Embryonic facial prominence (tissue), 1 donor: ENCODE measurements at regions not wholly inside any gene's neighbourhood (a gene's known extent, or its start where the extent isn't known, plus 50 kb on each side); places are given as distances from the start of the nearest gene placed in this dataset.

Experiments used
- DNase-seq: peaks from one replicate; pipeline ENCODE4 v3.0.0-alpha.2; 2016; ENCODE audit errors: extremely low spot score

DNA sequence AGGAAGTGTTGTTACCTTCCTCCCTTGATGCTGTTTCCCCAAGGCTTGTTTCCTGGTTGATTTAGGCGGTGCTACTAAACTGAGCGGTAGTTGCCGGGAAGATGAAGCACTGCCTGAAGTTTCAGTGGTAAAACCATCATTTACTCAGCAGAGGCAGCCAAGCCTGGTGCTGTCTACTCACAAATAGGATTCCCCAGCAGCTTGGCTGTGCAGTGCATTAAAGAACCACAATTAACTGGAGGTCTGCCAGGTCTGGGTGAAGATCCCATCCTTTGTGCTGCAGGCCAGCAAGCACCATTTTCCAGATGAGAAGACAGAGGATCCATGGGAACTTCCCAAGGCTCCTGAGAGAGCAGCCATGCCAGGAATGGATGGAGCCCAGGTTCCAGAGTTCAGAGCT, 231.9 kb upstream of the E2F8 start:
- DNase-seq, result no peak

DNA sequence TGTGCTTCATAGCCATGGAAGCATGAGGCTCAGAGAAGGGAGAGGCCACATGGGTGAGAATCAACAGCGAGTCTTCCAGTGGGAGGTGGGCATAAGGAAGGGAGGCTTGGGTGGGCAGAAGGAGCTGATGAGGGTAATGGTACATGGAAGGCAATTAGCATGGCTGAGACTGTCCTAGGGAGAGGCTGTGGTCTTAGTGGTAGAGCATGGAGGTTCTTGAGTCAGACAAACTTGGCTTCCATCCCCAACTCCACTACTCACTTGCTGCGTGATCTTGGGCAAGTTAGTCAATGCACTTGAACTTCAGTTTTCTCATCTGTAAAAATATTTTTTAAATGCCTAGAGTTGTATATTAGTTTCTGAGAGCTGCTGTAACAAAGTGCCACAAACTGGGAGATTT, 227.2 kb upstream of the E2F8 start:
- no peak for DNase-seq

DNA sequence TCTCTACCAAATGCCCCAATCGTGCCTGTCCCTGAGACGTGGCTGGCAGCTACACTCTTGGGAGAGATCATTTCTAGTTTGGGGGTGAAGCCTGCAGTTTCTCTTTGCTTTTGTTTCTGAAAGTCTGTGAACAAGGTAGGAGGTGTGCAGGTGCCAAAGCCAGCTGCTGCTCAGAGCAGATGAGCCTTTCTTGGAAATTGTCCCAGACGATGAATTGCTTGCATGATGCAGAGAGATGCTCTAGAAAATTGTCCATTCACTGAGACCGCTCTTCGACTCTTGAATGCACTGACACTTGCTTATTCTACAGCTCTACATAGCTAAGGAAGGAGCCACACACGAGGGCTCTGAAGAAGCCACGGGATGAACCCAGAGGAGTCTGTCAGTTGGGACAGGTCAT, 225.6 kb upstream of the E2F8 start:
- DNase-seq, result no peak

DNA sequence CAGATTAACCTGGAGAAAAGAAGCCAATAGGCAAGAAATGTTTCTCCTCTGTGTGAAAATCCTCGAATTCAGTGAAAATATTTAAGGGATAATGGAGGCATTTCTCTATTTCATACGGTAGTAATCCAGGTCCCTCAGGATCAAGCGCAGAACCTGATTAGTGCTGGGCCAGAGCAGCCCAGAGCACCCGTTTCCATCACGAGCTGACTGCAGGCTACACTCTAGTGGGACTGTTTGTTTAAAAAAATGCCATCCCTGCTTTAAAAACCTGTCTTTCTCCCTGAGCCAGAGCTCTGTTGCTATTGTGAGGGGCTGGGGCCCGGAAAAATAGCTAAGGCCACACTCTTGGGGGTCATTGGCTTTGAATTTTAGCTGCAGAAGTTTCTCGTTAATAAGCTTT, 223.2 kb upstream of the E2F8 start:
- no peak for DNase-seq

DNA sequence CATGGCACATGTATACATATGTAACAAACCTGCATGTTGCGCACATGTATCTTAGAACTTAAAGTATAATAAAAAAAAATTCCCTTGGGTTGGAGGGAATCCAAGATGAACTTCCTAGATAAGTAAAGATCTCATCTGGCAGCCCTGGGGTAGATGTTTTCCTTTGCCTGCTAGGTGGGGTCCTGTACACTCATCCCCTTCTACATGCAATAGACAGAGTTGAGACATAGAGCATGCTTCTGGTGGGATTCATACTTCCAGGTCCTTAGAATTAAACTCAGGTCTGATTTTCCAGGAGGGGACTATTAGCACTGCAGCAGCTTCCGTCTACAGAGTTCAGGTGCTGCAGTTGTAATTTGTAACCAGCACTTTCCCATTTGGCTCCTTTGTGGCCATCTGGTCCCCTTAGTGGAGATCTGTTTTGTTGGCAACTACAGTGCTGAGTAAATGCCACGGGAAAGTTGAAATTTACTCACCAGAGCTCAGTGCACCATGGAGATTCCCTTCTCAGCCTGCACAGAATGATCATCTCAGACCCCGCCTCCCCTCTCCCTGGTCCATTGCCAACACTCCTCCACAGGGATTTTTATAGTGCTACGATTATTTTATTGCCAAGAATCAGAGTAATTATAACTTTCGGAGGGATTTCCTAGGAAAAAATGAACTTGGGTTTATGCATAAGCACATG, 220.1 kb upstream of the E2F8 start:
- DNase-seq, result peak; percentile 10

DNA sequence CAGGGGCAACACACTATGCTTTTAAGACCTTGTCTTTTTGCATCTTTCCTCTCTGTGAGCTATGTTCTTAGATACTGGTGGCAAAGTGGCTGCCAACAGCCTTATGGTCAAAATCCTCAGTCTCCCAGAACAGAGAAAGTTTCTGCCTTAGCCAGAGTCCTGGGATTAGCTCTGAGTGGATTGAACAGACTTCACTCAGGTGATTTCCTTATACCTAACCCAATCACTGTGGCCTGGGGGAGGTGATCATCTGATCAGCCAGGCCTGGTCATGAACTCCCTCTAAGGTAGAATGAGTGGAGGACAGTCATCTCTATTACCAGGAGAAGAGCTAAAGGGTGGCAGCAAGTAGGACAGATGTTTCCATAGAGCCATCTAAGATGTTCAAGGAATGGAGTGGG, 218.5 kb upstream of the E2F8 start:
- no peak for DNase-seq

DNA sequence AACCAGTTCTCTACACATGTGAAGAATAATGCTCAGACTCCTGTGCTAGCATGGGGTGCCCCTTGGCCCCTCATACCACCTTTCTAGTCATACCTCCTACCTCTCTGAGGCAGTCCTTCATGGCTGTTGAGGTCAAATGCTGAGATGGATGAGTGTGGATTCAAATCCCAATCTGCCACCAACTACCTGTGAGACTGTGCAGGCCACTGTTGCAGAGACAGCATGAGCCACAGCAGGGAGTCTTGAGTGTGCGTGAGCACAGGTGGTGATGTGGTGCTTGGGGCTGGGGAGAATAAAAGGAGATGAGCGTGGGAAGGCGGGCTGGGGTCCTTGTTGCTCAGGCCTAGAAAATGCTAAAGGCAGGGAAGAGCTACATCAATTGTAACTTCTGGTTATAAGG, 218.0 kb upstream of the E2F8 start:
- no peak for DNase-seq

DNA sequence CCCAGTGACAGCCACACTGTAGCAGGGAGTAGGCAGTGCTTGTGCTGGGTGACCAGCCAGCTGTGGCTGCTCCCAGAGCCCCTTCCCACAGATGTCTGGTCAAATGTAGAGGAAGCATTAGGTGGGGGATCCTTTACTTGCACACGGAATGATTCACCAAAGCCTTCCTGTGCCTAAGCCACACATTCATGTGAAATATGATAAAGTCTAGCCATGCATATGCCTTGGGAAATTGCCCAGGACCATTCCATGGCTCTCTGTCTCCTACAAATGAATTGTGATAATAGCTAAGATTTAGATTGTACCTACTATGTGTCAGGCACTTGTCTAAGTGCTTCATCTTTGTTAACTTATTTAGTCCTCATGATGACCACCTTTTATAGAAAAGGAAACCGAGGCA, 217.5 kb upstream of the E2F8 start:
- DNase-seq, result no peak

DNA sequence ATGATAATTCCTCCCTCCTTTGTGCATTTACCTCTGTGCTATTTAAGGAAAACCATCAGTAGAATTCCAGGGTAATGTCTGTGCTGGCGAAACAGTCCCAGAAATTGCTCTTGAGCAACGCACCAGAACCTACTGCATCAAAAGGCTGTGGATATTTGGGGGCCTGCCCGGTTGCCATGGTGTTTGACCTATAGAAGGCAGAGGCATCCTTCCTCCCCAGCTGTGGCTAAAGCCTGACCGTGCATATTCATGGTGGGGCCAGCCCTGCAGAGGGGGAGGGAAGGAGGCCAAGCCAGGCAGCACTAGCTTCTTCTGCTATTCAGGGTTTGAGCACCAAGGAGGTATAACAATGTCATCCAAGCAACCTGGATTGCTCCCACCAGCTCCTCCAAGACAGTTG, 215.0 kb upstream of the E2F8 start:
- no peak for DNase-seq

DNA sequence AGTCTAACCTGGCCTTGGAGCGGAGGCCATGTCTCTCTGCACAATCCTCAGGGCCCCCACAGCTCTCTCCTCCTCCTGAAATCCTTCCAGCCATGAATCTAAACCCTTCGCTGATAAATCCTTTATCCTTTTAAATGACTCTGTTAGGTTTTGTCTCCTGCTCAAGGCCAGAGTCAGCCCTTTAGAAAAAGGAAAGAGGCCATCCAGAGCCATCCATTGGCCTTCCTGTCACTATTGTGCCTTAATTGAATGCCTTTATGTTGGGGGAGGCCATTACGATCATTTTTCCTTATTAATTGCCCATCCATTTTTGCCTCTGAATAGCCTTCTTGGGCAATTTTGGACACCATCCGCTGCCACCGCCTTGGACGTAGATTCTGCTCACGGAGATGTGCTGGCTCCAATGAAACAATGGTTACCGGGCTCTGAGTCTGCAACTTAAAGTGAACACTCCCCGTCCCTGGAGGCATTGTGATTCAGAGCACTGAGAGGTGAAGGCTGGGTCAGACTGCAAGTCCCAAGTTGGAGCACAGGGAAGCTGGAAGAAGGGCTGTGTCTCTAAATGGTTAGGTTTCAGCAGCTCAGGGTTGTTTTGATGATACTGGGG, 213.0 kb upstream of the E2F8 start:
- DNase-seq, result no peak

DNA sequence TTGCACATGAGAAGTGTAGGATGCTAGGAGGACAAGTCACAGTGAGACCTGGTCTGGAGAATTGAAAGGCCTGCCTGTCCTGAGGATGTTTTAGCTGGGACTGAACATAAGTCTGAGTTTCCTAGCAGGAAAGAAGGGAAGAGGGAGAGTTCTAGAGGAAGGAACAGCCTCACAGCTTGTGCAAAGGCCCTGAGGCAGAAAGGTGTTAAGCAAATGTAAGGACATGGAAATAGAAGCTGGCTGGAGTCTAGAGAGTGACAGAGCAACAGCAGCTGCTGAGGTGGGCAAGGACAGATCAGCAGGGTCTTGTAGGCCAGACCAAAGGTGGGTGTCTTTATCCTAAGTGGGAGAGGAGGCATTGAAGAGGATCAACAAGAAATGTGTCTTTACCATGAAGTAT, 210.9 kb upstream of the E2F8 start:
- DNase-seq, result no peak

DNA sequence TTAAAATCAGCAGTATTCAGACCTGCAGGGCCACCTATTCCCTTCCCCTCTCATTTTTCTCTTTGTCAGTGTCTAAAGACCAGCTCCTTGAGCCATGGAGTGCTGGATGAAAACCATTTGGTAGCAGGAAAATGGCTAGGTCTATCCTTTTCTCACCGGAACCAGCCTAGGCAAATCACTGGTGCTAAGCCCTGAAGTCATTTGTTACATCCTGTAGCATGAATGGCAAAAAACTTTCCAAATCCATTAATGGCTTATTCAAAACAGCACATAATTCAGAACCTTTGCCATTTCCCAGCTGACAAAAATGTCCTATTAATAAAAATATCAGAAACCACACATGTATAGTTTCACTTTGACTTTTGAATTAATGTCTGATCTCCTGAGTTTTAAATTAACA, 209.5 kb upstream of the E2F8 start:
- DNase-seq, result no peak

DNA sequence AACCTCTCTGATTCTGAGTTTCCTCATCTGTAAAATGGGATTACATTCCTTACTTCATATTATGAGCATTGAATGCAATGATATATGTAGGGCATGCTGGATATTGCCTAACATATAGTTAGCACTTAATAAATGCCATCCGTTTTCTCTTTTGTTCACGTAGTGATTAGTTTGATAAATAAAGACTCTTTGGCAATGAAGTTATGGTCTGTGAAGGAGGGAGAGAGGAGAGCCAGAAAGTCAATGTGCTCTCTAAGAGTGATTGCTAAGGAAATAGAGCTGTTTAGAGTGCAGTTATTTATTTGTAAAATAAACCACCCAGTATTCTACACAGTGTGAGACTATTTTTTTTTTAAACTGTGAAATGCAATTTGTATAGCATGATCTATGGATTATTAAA, 207.9 kb upstream of the E2F8 start:
- no peak for DNase-seq

DNA sequence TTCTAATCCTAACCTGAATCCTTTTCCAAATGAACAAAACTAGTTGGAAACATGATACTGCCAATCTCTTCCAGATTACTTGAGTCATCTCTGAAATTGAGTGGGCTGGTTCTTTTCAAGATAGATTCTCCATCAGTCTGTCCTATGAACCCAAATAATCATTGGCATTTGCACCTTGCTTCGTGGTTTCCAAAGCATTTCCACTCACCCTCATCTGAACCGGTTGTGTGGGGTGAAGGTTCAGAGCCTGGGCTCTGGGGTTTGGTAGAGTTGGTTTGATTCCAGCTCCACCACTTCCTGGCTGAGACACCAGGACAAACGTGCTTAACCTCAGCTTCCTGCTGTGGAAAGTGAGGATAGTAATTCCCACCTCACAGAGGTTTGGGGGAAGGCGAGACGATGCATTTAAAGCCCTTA, 206.4 kb upstream of the E2F8 start:
- DNase-seq, result no peak

DNA sequence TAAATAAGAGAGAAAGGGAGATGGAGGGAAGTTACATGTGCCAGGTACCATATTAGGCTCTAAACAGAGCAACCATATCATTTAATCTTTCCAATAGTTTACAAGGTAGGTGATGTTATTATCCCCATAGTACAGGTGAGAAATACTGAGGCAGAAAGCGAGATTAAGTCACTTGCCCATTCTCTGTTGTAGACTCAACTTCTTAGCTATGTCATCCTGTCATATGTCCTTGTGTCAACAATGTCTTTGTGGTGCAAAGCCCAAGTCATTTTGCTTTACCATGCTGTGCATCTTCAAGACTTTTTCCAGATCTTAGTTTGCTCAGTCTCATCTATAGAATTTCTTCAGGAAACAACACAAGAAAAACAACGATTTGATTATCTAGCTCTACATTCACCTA, 205.0 kb upstream of the E2F8 start:
- DNase-seq, result no peak

DNA sequence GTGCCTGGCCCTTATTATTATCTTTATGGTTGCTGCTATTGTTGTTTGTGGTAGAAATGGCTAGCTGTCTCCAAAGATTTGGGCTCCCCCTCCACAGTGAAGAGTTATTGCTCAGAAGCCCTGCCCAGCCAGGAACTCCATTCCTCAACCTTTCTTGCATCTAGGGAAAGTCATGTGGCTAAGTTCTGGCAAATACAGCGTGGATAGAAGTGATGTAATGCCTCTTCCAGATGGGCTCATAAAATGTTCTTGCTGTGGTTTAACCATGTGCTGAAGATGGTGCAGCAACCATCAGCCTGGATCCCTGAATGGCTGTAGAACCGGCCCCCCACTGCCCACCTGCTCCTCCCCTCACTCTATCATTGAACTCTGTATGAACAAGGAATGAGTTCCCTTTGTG, 203.5 kb upstream of the E2F8 start:
- no peak for DNase-seq

DNA sequence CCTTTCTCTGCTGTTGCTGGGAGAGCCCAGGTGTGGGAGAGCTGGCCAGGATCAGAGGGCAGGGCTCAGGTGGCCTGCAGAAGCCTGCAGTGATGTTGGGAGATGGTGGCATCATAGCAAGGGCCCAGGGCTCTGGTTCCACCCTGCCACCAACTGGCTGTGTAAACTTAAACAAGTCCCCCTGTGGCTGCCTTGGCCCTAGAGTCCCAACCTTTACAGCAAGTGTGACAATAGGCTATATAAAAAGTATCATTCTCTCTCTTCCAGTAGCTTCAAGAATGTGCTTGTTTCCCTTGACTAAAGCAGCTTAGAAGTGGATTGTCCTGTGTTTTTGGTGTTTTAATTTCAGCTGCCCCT, 201.8 kb upstream of the E2F8 start:
- DNase-seq, result no peak

DNA sequence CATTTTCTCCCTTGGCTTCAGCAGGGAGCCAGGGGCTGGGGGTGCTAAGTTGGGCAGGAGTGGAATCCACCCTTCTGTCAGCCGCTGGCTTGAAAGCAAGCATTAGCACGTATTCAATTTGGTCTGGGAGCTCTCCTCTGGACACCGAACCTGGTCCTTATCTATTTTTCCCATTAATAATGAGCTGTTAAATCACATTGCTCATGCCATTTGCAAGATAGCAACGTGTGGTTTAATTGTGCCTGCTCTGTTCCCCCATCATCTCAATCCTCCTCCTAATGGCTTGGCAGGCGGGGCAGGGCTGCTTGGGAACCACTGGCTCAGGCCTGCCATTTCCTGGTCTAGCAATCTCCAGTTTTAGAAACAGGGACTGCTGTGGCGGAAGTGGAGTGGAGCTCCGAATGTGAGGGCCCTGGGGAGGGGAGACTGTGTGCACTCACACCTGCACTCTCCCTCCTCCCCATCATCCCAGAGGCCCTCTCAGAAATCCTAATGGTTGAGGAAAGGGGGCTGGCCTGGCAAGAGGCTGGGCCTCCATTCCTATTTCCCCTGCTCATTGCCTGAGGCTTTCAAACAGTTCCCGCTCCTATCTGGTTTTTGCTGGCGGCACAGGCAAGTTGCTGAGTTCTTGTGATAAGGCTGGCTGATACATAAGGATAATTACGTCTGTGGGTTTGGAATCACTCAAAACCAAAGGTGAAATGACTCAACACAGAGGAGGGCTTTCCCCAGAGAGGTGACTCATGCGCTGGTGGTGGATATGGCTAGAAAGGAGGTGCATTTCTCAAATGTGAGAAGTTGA, 201.2 kb upstream of the E2F8 start:
- no peak for DNase-seq

DNA sequence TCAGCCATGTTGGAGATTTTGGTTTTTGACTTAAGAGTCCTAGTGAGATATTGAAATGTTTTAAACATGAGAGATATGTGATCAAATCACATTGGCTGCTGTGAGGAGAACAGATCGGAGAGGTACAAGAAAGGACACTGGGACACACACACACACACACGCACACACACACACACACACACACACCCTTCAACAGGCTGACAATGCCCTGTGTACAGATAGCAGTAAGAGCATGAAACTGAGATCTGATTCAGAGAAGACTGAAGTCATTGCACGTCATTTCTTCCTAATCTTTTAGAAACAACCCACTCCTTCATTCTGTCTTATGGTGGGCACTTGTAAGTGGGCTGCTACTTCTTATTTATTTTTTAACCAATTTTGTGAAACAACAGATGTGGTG, 200.5 kb upstream of the E2F8 start:
- DNase-seq, result no peak

DNA sequence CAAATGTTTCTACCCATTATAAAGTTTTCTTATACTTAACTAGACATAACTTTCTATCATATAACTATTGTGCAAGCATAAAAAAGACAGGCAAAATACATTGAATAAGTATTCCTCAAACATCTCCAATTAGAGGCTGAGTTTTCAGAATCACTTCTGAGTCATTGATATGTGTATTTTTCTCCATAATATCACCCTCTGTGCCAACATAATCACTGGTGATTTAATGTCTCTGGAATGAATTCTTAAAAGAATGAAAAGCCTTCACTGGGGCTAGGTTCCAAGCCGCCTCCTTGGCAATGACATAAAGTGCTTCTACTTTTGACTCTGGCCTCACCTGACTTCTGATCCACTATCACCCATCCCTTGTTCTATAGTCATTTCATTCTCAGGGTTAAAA, 197.0 kb upstream of the E2F8 start:
- DNase-seq, result no peak

DNA sequence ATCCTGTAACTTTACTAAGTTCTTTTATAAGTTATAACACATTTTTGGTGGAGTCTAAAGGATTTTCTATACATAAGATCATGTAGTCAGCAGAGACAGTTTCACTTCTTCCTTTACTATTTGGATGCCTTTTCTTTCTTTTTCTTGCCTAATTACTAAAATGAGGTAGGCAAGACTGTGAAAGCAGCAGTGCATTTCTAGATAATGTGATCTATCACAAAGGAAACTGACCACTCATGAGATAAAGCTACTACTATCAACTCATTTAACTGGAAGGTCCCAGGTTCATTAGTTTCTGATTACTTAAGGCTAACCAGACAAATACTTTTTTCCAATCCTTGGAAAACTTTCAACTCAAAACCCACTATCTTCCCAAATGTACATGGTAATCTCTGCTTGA, 196.2 kb upstream of the E2F8 start:
- no peak for DNase-seq

DNA sequence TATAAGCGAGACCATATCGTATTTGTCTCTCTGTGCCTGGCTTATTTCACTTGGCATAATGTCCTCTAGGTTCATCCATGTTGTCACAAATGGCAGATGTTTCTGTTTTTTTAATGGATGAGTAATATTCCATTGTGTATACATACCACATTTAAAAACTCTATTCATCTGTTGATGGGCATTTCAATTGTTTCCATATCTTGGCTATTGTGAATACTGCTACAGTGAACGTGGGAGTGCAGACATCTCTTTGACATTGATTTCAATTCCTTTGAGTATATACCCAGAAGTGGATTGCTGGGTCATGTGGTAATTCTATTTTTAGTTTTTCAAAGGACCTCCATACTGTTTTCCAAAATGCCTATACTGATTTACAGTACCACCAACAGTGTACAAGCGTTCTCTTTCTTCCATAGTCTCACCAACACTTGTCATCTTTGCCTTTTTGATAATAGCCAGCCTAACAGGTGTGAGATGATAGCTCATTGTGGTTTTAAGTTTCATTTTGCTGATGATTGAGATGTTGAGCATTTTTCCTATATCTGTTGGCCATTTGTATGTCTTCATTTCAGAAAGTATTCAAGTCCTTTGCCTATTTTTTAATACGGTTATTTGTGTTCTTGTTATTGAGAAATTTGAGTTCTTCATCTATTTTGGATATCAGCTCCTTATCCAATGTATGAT, 194.7 kb upstream of the E2F8 start:
- DNase-seq, result no peak

DNA sequence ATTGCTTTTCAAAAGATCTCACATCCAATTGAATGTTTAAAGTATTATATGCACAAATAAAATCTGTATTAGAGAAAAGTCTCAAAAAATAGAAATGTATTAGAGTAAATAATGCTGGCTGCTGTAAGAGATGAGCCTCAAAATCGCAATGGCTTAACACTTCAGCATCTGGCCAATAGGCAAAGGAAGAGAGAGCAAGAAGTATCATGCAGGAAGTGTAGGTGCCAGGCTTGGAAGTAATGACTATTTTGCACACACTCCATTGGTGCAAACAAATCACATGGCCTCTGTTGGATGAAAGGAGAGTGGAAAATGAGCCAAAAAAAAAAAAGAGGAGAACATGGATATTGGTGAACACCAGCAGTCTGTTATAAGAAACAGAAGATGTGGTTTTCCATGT, 193.0 kb upstream of the E2F8 start:
- no peak for DNase-seq
